Vagina (tissue), 2 donors: ENCODE measurements at regions not wholly inside any gene's neighbourhood (a gene's known extent, or its start where the extent isn't known, plus 50 kb on each side); places are given as distances from the start of the nearest gene placed in this dataset.

Experiments used
- DNase-seq, 2 donors: peaks; one replicate each; pipeline ENCODE4 v3.0.0-alpha.2; 2017; ENCODE audit errors: extremely low spot score in 2 of 2
- H3K27ac ChIP-seq: fragments of 200-600 bp; sonication (generic); one replicate; pipeline ENCODE4 v1.5.1; 2019
- H3K27me3 ChIP-seq: fragments of 200-600 bp; sonication (generic); one replicate; pipeline ENCODE4 v1.5.1; 2019
- H3K36me3 ChIP-seq, 2 donors: fragments of 200-600 bp; sonication (generic); one replicate each; pipeline ENCODE4 v1.5.1; 2017 to 2019
- H3K4me1 ChIP-seq: fragments of 200-600 bp; sonication (generic); one replicate; pipeline ENCODE4 v1.5.1; 2019
- H3K4me3 ChIP-seq, 2 donors: fragments of 200-600 bp; sonication (generic); 1 replicate in 1 of 2; 2 replicates in 1 of 2; pipeline ENCODE4 v1.5.1; 2016 to 2019
- H3K9me3 ChIP-seq: fragments of 200-600 bp; sonication (generic); one replicate; pipeline ENCODE4 v1.5.1; 2019
- POLR2A ChIP-seq, 2 donors: fragments of 450-650 bp; IDR thresholded peaks; one replicate each; pipeline ENCODE4 v1.6.1; 2017; ENCODE audit warnings: antibody characterized with exemption in 2 of 2, mild to moderate bottlenecking in 2 of 2, moderate library complexity in 2 of 2
- POLR2AphosphoS5 ChIP-seq, 2 donors: sonication (generic); formaldehyde crosslinking; IDR thresholded peaks; one replicate each; pipeline ENCODE4 v1.9.0; 2017; ENCODE audit warnings: antibody characterized with exemption in 2 of 2, mild to moderate bottlenecking in 2 of 2, low read depth in 1 of 2; ENCODE audit not compliant: insufficient read depth in 1 of 2
- intact Hi-C: fragments of 100-400 bp; cut with DNase I; formaldehyde crosslinking; loops from one replicate; pipeline ENCODE4 v1.15.1; 2023
- TF ChIP-seq, protein P1 (sequence below), 3 experiments: fragments of 450-650 bp in 2 of 3; fragments of 200-600 bp in 1 of 3; sonication (generic) in 1 of 3; IDR thresholded peaks; one replicate each; pipeline ENCODE4 v1.5.1; 2017 to 2019; ENCODE audit warnings: antibody characterized with exemption in 3 of 3, mild to moderate bottlenecking in 2 of 3, moderate library complexity in 2 of 3

DNA sequence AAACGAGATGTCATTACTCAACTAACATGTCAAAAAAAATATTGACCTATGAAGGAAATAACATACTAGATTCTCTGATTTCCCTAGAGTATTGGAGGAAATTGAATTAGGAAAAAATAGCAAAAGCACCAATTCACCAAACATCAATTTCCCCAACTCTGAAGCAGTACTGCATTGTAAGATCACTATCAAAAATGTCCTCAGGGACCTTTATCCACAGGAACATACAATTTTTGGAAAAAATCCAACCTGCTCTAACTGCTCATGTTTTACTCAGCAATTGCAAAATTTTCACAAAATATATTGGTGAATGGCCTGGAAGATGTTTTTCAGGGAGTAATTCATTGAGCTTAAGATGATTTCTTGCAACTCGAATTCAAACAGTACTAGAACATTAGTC is 239.0 kb upstream of the GIMD1 start:
- Histone ChIP-seq H3K9me3 (no peaks in the 10 kb centered on the region), H3K36me3 (no peaks in the 10 kb centered on the region), H3K4me1 (no peaks in the 10 kb centered on the region), H3K4me3 (no peak overlapping the region), H3K27me3 (no peaks in the 10 kb centered on the region), H3K27ac (no peak overlapping the region)
- TF ChIP-seq POLR2AphosphoS5 (IDR thresholded peaks at IDR 0.05; ENCODE audit: insufficient read depth in 1 of 2, low read depth in 1 of 2) (no peak), POLR2A (IDR thresholded peaks at IDR 0.05) (no peak)
- TF ChIP-seq, protein P1, sequence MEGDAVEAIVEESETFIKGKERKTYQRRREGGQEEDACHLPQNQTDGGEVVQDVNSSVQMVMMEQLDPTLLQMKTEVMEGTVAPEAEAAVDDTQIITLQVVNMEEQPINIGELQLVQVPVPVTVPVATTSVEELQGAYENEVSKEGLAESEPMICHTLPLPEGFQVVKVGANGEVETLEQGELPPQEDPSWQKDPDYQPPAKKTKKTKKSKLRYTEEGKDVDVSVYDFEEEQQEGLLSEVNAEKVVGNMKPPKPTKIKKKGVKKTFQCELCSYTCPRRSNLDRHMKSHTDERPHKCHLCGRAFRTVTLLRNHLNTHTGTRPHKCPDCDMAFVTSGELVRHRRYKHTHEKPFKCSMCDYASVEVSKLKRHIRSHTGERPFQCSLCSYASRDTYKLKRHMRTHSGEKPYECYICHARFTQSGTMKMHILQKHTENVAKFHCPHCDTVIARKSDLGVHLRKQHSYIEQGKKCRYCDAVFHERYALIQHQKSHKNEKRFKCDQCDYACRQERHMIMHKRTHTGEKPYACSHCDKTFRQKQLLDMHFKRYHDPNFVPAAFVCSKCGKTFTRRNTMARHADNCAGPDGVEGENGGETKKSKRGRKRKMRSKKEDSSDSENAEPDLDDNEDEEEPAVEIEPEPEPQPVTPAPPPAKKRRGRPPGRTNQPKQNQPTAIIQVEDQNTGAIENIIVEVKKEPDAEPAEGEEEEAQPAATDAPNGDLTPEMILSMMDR (IDR thresholded peaks at IDR 0.05) = no peak
- no peak for DNase-seq
- intact Hi-C loops = no loop called here

DNA sequence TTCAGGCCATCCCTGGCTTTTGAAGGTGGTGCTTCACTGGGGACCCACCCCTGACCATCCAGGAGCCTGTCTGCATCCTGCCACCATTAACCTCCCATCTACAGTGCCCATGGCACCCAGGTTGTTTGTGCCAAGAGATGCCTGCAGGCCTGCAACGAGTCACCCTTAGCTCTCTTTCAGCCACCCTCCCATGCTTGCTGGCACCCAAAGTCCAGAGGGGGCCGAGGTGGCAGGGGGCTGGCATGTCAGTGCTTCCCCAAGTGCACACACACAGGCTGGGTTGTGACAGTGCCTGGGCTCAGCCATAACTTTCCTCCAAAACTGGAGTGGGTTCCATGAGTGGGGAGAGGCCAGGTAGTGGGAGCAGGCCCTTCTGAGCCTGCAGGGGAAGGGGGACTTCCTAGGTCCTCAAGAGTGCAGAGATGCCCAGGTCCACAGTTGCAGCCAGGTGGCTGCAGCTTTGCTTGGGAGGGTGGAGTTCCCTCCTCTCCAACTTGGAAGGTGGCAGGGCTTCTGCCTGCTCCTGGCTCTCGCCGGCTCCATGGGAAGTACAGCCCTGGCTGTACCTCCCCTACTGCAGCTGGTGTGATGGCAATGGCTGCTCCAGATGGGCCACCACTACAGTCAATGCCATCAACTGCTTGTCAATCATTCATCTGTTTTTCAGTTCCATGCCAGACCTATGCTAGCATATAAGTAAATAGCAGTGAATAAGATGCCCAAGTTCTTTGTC is 235.9 kb upstream of the GIMD1 start:
- no peaks in the 10 kb centered on the region for H3K36me3 ChIP-seq
- no peaks in the 10 kb centered on the region for H3K9me3 ChIP-seq
- no peak for DNase-seq
- no peaks in the 10 kb centered on the region for H3K4me1 ChIP-seq
- no peaks in the 10 kb centered on the region for H3K27me3 ChIP-seq
- H3K4me3 ChIP-seq = no peak overlapping the region
- H3K27ac ChIP-seq = no peak overlapping the region
- intact Hi-C loops = no loop called here
- TF ChIP-seq, protein P1 (IDR thresholded peaks at IDR 0.05) = no peak
- no peak for TF ChIP-seq POLR2A (IDR thresholded peaks at IDR 0.05)
- no peak for TF ChIP-seq POLR2AphosphoS5 (IDR thresholded peaks at IDR 0.05; ENCODE audit: insufficient read depth in 1 of 2, low read depth in 1 of 2)

DNA sequence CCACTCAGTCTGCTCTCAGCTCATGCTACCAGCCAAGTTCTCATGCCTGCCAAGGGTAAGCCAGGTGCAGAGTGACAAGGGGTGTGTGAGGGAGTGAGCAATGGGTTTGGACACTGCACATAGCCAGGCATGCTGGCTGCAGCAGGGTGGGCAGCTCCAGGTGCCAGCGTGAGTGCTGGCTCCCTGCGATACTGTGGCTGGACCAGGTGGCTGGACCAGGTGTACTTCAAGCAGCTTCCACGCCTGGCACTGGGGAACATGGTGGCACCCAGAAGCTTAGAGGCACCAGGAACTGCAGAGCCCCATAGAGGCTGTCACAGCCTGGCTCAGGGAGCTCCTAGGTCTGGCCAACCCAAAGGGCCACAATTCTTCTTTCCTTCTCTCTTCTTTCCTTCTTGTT is 234.9 kb upstream of the GIMD1 start:
- no peak overlapping the region for H3K4me3 ChIP-seq
- no peaks in the 10 kb centered on the region for H3K36me3 ChIP-seq
- no peak for TF ChIP-seq POLR2A (IDR thresholded peaks at IDR 0.05)
- TF ChIP-seq, protein P1 (IDR thresholded peaks at IDR 0.05) = no peak
- TF ChIP-seq POLR2AphosphoS5 (IDR thresholded peaks at IDR 0.05; ENCODE audit: insufficient read depth in 1 of 2, low read depth in 1 of 2) = no peak
- no peaks in the 10 kb centered on the region for H3K9me3 ChIP-seq
- no peaks in the 10 kb centered on the region for H3K4me1 ChIP-seq
- no peak for DNase-seq
- no peaks in the 10 kb centered on the region for H3K27me3 ChIP-seq
- intact Hi-C loops = no loop called here
- no peak overlapping the region for H3K27ac ChIP-seq

DNA sequence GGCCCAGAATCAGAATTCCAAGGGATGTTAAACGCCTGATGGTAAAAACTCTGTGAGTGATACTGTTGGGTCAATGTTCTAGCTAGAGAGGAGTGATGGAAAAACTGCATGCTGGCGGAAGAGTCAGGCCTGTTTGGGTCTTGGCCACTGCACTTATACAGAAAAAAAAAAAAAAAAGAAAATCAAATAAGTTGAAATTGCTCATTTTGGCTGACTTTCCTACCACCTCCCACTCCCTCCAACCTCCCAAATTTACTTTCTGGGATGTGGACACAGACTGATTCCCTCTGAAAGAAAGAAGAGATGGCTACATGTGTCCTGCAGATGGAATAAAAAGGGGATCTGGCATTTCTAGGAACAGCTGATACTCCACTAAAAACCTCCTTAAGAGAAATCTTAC is 234.1 kb upstream of the GIMD1 start:
- H3K4me3 ChIP-seq = no peak overlapping the region
- no peaks in the 10 kb centered on the region for H3K4me1 ChIP-seq
- H3K27ac ChIP-seq = no peak overlapping the region
- TF ChIP-seq, protein P1 (IDR thresholded peaks at IDR 0.05) = no peak
- TF ChIP-seq POLR2A (IDR thresholded peaks at IDR 0.05) = no peak
- intact Hi-C loops = no loop called here
- H3K9me3 ChIP-seq = no peaks in the 10 kb centered on the region
- no peaks in the 10 kb centered on the region for H3K27me3 ChIP-seq
- no peak for DNase-seq
- no peaks in the 10 kb centered on the region for H3K36me3 ChIP-seq

- H3K4me3 ChIP-seq = no peak overlapping the region
- intact Hi-C loops = no loop called here
- no peaks in the 10 kb centered on the region for H3K27me3 ChIP-seq
- DNase-seq = no peak
- H3K9me3 ChIP-seq = no peaks in the 10 kb centered on the region
- H3K27ac ChIP-seq = no peak overlapping the region
- no peak for TF ChIP-seq POLR2A (IDR thresholded peaks at IDR 0.05)
- TF ChIP-seq POLR2AphosphoS5 (IDR thresholded peaks at IDR 0.05; ENCODE audit: insufficient read depth in 1 of 2, low read depth in 1 of 2) = no peak
- TF ChIP-seq, protein P1 (IDR thresholded peaks at IDR 0.05) = no peak
- no peaks in the 10 kb centered on the region for H3K4me1 ChIP-seq
- no peaks in the 10 kb centered on the region for H3K36me3 ChIP-seq
These were observed 232.9 kb upstream of the GIMD1 start for GRCh38 chr4:106601519-106601918.
